Left lung (tissue), 4 donors: ENCODE measurements at regions not wholly inside any gene's neighbourhood (a gene's known extent, or its start where the extent isn't known, plus 50 kb on each side); places are given as distances from the start of the nearest gene placed in this dataset.

Experiments used
- ATAC-seq: fragments of 200-7000 bp; cut with Tn5 transposase; one replicate; pipeline ENCODE4 v1.9.1; 2020; ENCODE audit warnings: moderate library complexity
- DNase-seq, 4 donors: peaks; one replicate each; pipeline ENCODE4 v3.0.0-alpha.2; 2013 to 2020
- H3K27ac ChIP-seq, 2 donors: fragments of 200-600 bp; sonication (generic) in 1 of 2; one replicate each; pipeline versions ENCODE4 v1.5.0 to v1.8.0; 2020 to 2021
- H3K27me3 ChIP-seq, 2 donors: fragments of 200-600 bp; sonication (generic) in 1 of 2; one replicate each; pipeline versions ENCODE4 v1.5.0 to v1.8.0; 2020 to 2021
- H3K36me3 ChIP-seq, 2 donors: fragments of 200-600 bp; sonication (generic) in 1 of 2; one replicate each; pipeline versions ENCODE4 v1.5.0 to v1.8.0; 2020 to 2021
- H3K4me1 ChIP-seq, 2 donors: fragments of 200-600 bp; one replicate each; pipeline ENCODE4 v1.8.0; 2021
- H3K4me3 ChIP-seq, 2 donors: fragments of 200-600 bp; sonication (generic) in 1 of 2; one replicate each; pipeline versions ENCODE4 v1.5.0 to v1.8.0; 2020 to 2021; ENCODE audit warnings: mild to moderate bottlenecking in 1 of 2
- H3K9me3 ChIP-seq, 2 donors: fragments of 200-600 bp; sonication (generic) in 1 of 2; one replicate each; pipeline versions ENCODE4 v1.5.0 to v1.8.0; 2020 to 2021
- intact Hi-C, 2 donors: fragments of 100-400 bp; cut with DNase I; formaldehyde crosslinking; loops; one replicate each; pipeline versions ENCODE4 v1.11.2 to v1.14.2; 2022
- TF ChIP-seq, protein P1 (sequence below), 2 donors: fragments of 200-600 bp; sonication (generic) in 1 of 2; IDR thresholded peaks; one replicate each; pipeline versions ENCODE4 v1.5.0 to v1.8.0; 2021; ENCODE audit warnings: antibody characterized with exemption in 2 of 2
- donor health status: DM: no; HTN: yes; CAD: no.
- donor health status: DM: no; HTN: no; CAD: no.

DNA sequence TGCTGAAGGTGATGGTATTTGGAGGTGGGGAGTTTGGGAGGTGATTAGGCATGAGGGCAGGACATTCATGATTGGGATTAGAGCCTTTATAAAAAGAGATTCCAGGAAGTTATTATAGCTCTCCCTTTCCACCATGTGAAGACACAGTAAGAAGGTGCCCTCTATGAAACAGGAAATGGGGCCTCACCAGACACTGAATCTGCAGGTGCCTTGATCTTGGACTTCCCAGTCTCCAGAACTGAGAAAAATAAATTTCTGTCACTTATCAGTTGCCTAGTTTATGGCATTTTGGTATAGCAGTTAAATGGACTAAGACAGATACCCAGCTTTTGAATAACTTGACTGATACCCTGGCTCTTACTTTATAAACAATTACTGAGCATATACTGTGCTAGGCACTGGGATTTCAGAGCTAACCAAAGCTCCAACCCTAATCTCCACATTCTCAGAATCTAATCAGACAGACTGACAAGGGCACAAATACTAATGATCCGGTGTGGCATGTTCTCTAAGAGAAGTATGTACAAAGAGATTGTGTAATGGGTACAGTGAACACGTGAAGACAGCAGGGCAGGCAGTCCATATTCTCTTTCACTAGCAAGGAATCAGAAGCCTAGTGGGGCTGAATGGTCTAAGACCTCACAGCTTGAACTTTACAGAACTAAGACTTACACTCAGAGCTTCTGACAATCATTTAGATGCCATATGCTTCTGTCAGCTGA, 343.1 kb downstream of the WDR72 start:
- TF ChIP-seq, protein P1, sequence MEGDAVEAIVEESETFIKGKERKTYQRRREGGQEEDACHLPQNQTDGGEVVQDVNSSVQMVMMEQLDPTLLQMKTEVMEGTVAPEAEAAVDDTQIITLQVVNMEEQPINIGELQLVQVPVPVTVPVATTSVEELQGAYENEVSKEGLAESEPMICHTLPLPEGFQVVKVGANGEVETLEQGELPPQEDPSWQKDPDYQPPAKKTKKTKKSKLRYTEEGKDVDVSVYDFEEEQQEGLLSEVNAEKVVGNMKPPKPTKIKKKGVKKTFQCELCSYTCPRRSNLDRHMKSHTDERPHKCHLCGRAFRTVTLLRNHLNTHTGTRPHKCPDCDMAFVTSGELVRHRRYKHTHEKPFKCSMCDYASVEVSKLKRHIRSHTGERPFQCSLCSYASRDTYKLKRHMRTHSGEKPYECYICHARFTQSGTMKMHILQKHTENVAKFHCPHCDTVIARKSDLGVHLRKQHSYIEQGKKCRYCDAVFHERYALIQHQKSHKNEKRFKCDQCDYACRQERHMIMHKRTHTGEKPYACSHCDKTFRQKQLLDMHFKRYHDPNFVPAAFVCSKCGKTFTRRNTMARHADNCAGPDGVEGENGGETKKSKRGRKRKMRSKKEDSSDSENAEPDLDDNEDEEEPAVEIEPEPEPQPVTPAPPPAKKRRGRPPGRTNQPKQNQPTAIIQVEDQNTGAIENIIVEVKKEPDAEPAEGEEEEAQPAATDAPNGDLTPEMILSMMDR (IDR thresholded peaks at IDR 0.05), result no peak
- Histone ChIP-seq H3K27me3 (no peaks in the 10 kb centered on the region), H3K4me3 (no peak overlapping the region), H3K9me3 (no peaks in the 10 kb centered on the region), H3K27ac (no peak overlapping the region), H3K4me1 (no peaks in the 10 kb centered on the region), H3K36me3 (no peaks in the 10 kb centered on the region)
- intact Hi-C loops, result no loop called here
- ATAC-seq (no peak), DNase-seq (no peak)

DNA sequence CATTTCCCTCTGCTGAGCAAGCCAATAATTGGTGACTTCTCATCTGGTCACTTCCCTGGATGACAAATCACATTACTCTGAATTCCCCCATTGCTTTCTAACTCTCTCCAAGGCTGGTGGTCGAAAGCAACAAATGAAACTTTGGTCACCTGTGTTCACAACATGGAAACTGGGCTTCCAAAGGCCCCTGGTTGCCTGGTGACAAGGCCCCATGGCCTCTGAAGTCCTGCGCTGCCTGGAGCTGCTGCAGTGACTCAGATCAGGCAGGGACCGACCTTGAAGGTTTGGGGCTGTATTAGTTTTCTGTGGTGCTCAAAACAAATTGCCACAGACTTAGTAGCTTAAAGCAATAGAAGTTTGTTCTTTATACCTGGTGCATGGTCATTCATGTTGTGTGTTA, 345.3 kb downstream of the WDR72 start:
- H3K4me3 ChIP-seq, result no peak overlapping the region
- H3K4me1 ChIP-seq, result no peaks in the 10 kb centered on the region
- H3K9me3 ChIP-seq, result no peaks in the 10 kb centered on the region
- no peak for DNase-seq
- no peaks in the 10 kb centered on the region for H3K27me3 ChIP-seq
- no peak overlapping the region for H3K27ac ChIP-seq
- TF ChIP-seq, protein P1 (IDR thresholded peaks at IDR 0.05), result no peak
- no peak for ATAC-seq
- intact Hi-C loops, result no loop called here
- no peaks in the 10 kb centered on the region for H3K36me3 ChIP-seq

- ATAC-seq, result no peak
- intact Hi-C loops, result no loop called here
Measured at GRCh38 chr15:53412542-53412941, 346.9 kb downstream of the WDR72 start.

GRCh38 chr15:53404930-53405493, 354.5 kb downstream of the WDR72 start:
- TF ChIP-seq, protein P1 (IDR thresholded peaks at IDR 0.05), result no peak
- ATAC-seq (no peak), DNase-seq (no peak)
- Histone ChIP-seq H3K27ac (no peak overlapping the region), H3K27me3 (no peaks in the 10 kb centered on the region), H3K4me1 (no peaks in the 10 kb centered on the region), H3K4me3 (no peak overlapping the region), H3K36me3 (no peaks in the 10 kb centered on the region), H3K9me3 (no peaks in the 10 kb centered on the region)
- intact Hi-C loops, result no loop called here

More at GRCh38 chr15:53412542-53412941, 346.9 kb downstream of the WDR72 start:
- TF ChIP-seq, protein P1 (IDR thresholded peaks at IDR 0.05), result no peak
- Histone ChIP-seq H3K27me3 (no peaks in the 10 kb centered on the region), H3K9me3 (no peaks in the 10 kb centered on the region), H3K4me1 (no peaks in the 10 kb centered on the region), H3K27ac (no peak overlapping the region), H3K36me3 (no peaks in the 10 kb centered on the region), H3K4me3 (no peak overlapping the region)
- no peak for DNase-seq

DNA sequence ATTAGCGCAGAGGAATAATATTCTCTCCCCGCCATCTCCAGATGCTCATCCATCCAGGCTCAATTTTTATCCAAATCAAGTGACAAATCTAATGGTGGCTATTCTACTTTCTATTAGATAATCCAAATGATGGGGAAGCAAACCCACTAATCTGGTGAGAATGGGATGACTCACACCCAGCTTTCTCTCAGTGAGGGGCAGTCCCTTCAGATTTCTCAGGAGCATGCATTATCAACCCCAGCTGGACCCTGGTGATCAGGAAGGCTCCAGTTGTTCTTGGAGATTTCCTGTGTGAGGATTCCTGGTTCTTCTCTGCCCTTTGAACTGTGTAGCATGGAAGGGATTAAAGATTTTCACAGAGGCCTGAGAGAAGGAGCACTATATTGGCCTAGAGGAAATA, 358.0 kb downstream of the WDR72 start:
- H3K4me1 ChIP-seq, result no peaks in the 10 kb centered on the region
- no peak overlapping the region for H3K4me3 ChIP-seq
- H3K36me3 ChIP-seq, result no peaks in the 10 kb centered on the region
- TF ChIP-seq, protein P1 (IDR thresholded peaks at IDR 0.05), result no peak
- ATAC-seq (no peak), DNase-seq (no peak)
- H3K9me3 ChIP-seq, result no peaks in the 10 kb centered on the region
- H3K27ac ChIP-seq, result no peak overlapping the region
- intact Hi-C loops, result no loop called here
- H3K27me3 ChIP-seq, result no peaks in the 10 kb centered on the region
